ENCODE measurements at regions not wholly inside any gene's neighbourhood (a gene's known extent, or its start where the extent isn't known, plus 50 kb on each side); places are given as distances from the start of the nearest gene placed in this dataset.

DNA sequence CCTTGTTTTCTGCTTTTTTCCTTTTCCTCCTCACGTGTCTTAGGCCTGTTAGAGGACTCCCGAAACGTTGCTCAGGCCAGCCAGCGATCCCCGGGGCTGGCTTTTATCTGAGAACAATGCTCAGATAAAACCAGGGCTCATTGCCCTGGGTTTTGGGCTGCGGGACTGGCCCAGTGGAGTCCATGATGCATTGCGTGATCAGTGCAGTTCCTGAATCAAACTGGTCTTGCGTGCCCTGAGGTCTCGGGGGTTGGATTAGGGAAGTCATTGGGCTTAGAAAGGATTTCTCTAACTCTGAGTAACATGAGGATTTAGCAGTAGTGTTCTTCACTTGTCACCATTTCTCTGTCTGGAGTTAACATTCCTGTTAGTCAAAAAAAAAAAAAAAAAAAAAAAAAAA is 66.3 kb downstream of the CCR1 start:
- H3K4me1 Mint-ChIP-seq = no peaks in the 10 kb centered on the region
- no peaks in the 10 kb centered on the region for H3K27me3 Mint-ChIP-seq (ENCODE audit: low read depth)
- DNase-seq (ENCODE audit: low spot score) (no peak), ATAC-seq (no peak)
- CTCF ChIA-PET = no interaction called here
- TF ChIP-seq TEAD4 (CRISPR knock-in tag; IDR thresholded peaks at IDR 0.05) = no peak
- TF ChIP-seq CREB1 (CRISPR knock-in tag; IDR thresholded peaks at IDR 0.05) = no peak
- no peak for TF ChIP-seq CTCF (IDR thresholded peaks at IDR 0.05)
- TF ChIP-seq, protein P1, sequence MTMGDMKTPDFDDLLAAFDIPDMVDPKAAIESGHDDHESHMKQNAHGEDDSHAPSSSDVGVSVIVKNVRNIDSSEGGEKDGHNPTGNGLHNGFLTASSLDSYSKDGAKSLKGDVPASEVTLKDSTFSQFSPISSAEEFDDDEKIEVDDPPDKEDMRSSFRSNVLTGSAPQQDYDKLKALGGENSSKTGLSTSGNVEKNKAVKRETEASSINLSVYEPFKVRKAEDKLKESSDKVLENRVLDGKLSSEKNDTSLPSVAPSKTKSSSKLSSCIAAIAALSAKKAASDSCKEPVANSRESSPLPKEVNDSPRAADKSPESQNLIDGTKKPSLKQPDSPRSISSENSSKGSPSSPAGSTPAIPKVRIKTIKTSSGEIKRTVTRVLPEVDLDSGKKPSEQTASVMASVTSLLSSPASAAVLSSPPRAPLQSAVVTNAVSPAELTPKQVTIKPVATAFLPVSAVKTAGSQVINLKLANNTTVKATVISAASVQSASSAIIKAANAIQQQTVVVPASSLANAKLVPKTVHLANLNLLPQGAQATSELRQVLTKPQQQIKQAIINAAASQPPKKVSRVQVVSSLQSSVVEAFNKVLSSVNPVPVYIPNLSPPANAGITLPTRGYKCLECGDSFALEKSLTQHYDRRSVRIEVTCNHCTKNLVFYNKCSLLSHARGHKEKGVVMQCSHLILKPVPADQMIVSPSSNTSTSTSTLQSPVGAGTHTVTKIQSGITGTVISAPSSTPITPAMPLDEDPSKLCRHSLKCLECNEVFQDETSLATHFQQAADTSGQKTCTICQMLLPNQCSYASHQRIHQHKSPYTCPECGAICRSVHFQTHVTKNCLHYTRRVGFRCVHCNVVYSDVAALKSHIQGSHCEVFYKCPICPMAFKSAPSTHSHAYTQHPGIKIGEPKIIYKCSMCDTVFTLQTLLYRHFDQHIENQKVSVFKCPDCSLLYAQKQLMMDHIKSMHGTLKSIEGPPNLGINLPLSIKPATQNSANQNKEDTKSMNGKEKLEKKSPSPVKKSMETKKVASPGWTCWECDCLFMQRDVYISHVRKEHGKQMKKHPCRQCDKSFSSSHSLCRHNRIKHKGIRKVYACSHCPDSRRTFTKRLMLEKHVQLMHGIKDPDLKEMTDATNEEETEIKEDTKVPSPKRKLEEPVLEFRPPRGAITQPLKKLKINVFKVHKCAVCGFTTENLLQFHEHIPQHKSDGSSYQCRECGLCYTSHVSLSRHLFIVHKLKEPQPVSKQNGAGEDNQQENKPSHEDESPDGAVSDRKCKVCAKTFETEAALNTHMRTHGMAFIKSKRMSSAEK (CRISPR knock-in tag; IDR thresholded peaks at IDR 0.05; ENCODE audit: borderline replicate concordance) = no peak
- TF ChIP-seq ERG (CRISPR knock-in tag; IDR thresholded peaks at IDR 0.05) = no peak
- TF ChIP-seq MXD4 (CRISPR knock-in tag; IDR thresholded peaks at IDR 0.05; ENCODE audit: borderline replicate concordance) = no peak
- TF ChIP-seq, protein P2, sequence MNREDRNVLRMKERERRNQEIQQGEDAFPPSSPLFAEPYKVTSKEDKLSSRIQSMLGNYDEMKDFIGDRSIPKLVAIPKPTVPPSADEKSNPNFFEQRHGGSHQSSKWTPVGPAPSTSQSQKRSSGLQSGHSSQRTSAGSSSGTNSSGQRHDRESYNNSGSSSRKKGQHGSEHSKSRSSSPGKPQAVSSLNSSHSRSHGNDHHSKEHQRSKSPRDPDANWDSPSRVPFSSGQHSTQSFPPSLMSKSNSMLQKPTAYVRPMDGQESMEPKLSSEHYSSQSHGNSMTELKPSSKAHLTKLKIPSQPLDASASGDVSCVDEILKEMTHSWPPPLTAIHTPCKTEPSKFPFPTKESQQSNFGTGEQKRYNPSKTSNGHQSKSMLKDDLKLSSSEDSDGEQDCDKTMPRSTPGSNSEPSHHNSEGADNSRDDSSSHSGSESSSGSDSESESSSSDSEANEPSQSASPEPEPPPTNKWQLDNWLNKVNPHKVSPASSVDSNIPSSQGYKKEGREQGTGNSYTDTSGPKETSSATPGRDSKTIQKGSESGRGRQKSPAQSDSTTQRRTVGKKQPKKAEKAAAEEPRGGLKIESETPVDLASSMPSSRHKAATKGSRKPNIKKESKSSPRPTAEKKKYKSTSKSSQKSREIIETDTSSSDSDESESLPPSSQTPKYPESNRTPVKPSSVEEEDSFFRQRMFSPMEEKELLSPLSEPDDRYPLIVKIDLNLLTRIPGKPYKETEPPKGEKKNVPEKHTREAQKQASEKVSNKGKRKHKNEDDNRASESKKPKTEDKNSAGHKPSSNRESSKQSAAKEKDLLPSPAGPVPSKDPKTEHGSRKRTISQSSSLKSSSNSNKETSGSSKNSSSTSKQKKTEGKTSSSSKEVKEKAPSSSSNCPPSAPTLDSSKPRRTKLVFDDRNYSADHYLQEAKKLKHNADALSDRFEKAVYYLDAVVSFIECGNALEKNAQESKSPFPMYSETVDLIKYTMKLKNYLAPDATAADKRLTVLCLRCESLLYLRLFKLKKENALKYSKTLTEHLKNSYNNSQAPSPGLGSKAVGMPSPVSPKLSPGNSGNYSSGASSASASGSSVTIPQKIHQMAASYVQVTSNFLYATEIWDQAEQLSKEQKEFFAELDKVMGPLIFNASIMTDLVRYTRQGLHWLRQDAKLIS (CRISPR knock-in tag; IDR thresholded peaks at IDR 0.05; ENCODE audit: borderline replicate concordance) = no peak
- no peak for TF ChIP-seq SMAD4 (CRISPR knock-in tag; IDR thresholded peaks at IDR 0.05)
- TF ChIP-seq, protein P3, sequence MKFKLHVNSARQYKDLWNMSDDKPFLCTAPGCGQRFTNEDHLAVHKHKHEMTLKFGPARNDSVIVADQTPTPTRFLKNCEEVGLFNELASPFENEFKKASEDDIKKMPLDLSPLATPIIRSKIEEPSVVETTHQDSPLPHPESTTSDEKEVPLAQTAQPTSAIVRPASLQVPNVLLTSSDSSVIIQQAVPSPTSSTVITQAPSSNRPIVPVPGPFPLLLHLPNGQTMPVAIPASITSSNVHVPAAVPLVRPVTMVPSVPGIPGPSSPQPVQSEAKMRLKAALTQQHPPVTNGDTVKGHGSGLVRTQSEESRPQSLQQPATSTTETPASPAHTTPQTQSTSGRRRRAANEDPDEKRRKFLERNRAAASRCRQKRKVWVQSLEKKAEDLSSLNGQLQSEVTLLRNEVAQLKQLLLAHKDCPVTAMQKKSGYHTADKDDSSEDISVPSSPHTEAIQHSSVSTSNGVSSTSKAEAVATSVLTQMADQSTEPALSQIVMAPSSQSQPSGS (CRISPR knock-in tag; IDR thresholded peaks at IDR 0.05; ENCODE audit: borderline replicate concordance, low read depth) = no peak
- TF ChIP-seq ZNF121 (CRISPR knock-in tag; IDR thresholded peaks at IDR 0.05) = no peak
- no peak for TF ChIP-seq TP53 (CRISPR knock-in tag; IDR thresholded peaks at IDR 0.05)
- no peak for TF ChIP-seq RORB (CRISPR knock-in tag; IDR thresholded peaks at IDR 0.05)
- TF ChIP-seq, protein P4, sequence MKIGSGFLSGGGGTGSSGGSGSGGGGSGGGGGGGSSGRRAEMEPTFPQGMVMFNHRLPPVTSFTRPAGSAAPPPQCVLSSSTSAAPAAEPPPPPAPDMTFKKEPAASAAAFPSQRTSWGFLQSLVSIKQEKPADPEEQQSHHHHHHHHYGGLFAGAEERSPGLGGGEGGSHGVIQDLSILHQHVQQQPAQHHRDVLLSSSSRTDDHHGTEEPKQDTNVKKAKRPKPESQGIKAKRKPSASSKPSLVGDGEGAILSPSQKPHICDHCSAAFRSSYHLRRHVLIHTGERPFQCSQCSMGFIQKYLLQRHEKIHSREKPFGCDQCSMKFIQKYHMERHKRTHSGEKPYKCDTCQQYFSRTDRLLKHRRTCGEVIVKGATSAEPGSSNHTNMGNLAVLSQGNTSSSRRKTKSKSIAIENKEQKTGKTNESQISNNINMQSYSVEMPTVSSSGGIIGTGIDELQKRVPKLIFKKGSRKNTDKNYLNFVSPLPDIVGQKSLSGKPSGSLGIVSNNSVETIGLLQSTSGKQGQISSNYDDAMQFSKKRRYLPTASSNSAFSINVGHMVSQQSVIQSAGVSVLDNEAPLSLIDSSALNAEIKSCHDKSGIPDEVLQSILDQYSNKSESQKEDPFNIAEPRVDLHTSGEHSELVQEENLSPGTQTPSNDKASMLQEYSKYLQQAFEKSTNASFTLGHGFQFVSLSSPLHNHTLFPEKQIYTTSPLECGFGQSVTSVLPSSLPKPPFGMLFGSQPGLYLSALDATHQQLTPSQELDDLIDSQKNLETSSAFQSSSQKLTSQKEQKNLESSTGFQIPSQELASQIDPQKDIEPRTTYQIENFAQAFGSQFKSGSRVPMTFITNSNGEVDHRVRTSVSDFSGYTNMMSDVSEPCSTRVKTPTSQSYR (CRISPR knock-in tag; IDR thresholded peaks at IDR 0.05) = no peak
- no peak for TF ChIP-seq ZNF219 (CRISPR knock-in tag; IDR thresholded peaks at IDR 0.05; ENCODE audit: borderline replicate concordance)
- TF ChIP-seq MYBL2 (CRISPR knock-in tag; IDR thresholded peaks at IDR 0.05) = no peak
- TF ChIP-seq, protein P5, sequence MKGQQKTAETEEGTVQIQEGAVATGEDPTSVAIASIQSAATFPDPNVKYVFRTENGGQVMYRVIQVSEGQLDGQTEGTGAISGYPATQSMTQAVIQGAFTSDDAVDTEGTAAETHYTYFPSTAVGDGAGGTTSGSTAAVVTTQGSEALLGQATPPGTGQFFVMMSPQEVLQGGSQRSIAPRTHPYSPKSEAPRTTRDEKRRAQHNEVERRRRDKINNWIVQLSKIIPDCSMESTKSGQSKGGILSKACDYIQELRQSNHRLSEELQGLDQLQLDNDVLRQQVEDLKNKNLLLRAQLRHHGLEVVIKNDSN (CRISPR knock-in tag; IDR thresholded peaks at IDR 0.05) = no peak
- TF ChIP-seq ZNF396 (CRISPR knock-in tag; IDR thresholded peaks at IDR 0.05; ENCODE audit: borderline replicate concordance) = no peak
- TF ChIP-seq ATF1 (CRISPR knock-in tag; IDR thresholded peaks at IDR 0.05) = no peak
- POLR2A ChIA-PET = no interaction called here
- H3K9me3 Mint-ChIP-seq = peaks cover 5% of the 10 kb centered on the region; the same call in 1 of the 2 replicates
- H3K4me3 Mint-ChIP-seq = no peak overlapping the region
- H3K36me3 Mint-ChIP-seq = no peaks in the 10 kb centered on the region
- no peak overlapping the region for H3K27ac Mint-ChIP-seq
